ENCODE measurements at regions not wholly inside any gene's neighbourhood (a gene's known extent, or its start where the extent isn't known, plus 50 kb on each side); places are given as distances from the start of the nearest gene placed in this dataset.
"Not testable (repeated sequence)": the region's sequence is repeated elsewhere in the genome, so short reads cannot be mapped to it uniquely, and the experiment has no call there.

GRCh38 chr11:21986361-21986760 is 206.5 kb upstream of the ANO5 start:
- no peak for TF ChIP-seq CTCF (IDR thresholded peaks at IDR 0.05; ENCODE audit: control extremely low read depth, extremely low read depth)
- Histone ChIP-seq H3K27me3 (ENCODE audit: control insufficient read depth in 3 of 3, insufficient read depth in 3 of 3, low read length in 2 of 3) (no peaks in the 10 kb centered on the region), H3K4me1 (ENCODE audit: control insufficient read depth in 5 of 5, insufficient read depth in 5 of 5, low read length in 5 of 5) (no peaks in the 10 kb centered on the region), H3K27ac (ENCODE audit: low read depth in 1 of 2, low read length in 1 of 2) (no peak overlapping the region), H3K4me3 (no peak overlapping the region), H3K9ac (ENCODE audit: insufficient read depth in 1 of 2, low read length in 2 of 2) (no peak overlapping the region), H3K9me3 (ENCODE audit: control insufficient read depth in 4 of 4, insufficient read depth in 3 of 4, low read length in 3 of 4) (no peaks in the 10 kb centered on the region), H3K36me3 (ENCODE audit: control insufficient read depth in 4 of 4, insufficient read depth in 4 of 4, low read length in 4 of 4) (no peaks in the 10 kb centered on the region)
- DNase-seq: no peak
- no peak for ATAC-seq (ENCODE audit: insufficient read depth, low FRiP score)
- WGBS, 2 donors: 73 to 84% methylated on average over 2 of the region's 2 CpGs

GRCh38 chr11:21987261-21987660 is 205.6 kb upstream of the ANO5 start:
- Histone ChIP-seq H3K27ac (ENCODE audit: low read depth in 1 of 2, low read length in 1 of 2) (no peak overlapping the region), H3K4me3 (no peak overlapping the region), H3K4me1 (ENCODE audit: control insufficient read depth in 5 of 5, insufficient read depth in 5 of 5, low read length in 5 of 5) (no peaks in the 10 kb centered on the region), H3K36me3 (ENCODE audit: control insufficient read depth in 4 of 4, insufficient read depth in 4 of 4, low read length in 4 of 4) (no peaks in the 10 kb centered on the region), H3K9ac (ENCODE audit: insufficient read depth in 1 of 2, low read length in 2 of 2) (no peak overlapping the region), H3K9me3 (ENCODE audit: control insufficient read depth in 4 of 4, insufficient read depth in 3 of 4, low read length in 3 of 4) (no peaks in the 10 kb centered on the region), H3K27me3 (ENCODE audit: control insufficient read depth in 3 of 3, insufficient read depth in 3 of 3, low read length in 2 of 3) (no peaks in the 10 kb centered on the region)
- WGBS, 2 donors: 83% methylated on average over 1 of the region's 1 CpG
- TF ChIP-seq CTCF (IDR thresholded peaks at IDR 0.05; ENCODE audit: control extremely low read depth, extremely low read depth): no peak
- ATAC-seq (ENCODE audit: insufficient read depth, low FRiP score) (no peak), DNase-seq (no peak)

- peak in 2 of 3 donors; percentile 1 to 29 for DNase-seq
Measured at GRCh38 chr11:21988477-21988876, 204.4 kb upstream of the ANO5 start.

DNA sequence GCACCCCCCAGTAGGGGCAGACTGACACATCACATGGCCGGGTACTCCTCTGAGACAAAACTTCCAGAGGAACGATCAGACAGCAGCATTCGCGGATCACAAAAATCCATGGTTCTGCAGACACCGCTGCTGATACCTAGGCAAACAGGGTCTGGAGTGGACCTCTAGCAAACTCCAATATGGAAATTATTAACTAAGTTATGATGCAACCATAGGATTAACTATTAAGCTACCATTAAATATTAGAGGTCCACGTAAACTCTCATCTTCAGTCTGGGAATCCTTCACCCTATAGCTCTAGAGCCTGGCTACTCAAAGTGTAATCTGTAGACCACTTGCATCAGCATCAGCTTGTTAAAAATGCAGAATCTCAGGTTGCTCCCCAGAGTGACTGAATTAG is 191.1 kb upstream of the ANO5 start:
- H3K27ac ChIP-seq (ENCODE audit: low read depth in 1 of 2, low read length in 1 of 2); H3K9ac ChIP-seq (ENCODE audit: insufficient read depth in 1 of 2, low read length in 2 of 2); H3K27me3 ChIP-seq (ENCODE audit: control insufficient read depth in 3 of 3, insufficient read depth in 3 of 3, low read length in 2 of 3); H3K36me3 ChIP-seq (ENCODE audit: control insufficient read depth in 4 of 4, insufficient read depth in 4 of 4, low read length in 4 of 4); DNase-seq; H3K9me3 ChIP-seq (ENCODE audit: control insufficient read depth in 4 of 4, insufficient read depth in 3 of 4, low read length in 3 of 4); H3K4me3 ChIP-seq; ATAC-seq (ENCODE audit: insufficient read depth, low FRiP score); H3K4me1 ChIP-seq (ENCODE audit: control insufficient read depth in 5 of 5, insufficient read depth in 5 of 5, low read length in 5 of 5): not testable (repeated sequence)
- 93 to 96% methylated on average over 6 of the region's 6 CpGs for WGBS, 2 donors

More at GRCh38 chr11:21988477-21988876, 204.4 kb upstream of the ANO5 start:
- no peak for ATAC-seq (ENCODE audit: insufficient read depth, low FRiP score)
- no peak for TF ChIP-seq CTCF (IDR thresholded peaks at IDR 0.05; ENCODE audit: control extremely low read depth, extremely low read depth)
- Histone ChIP-seq H3K4me3 (no peak overlapping the region), H3K9me3 (ENCODE audit: control insufficient read depth in 4 of 4, insufficient read depth in 3 of 4, low read length in 3 of 4) (no peaks in the 10 kb centered on the region), H3K4me1 (ENCODE audit: control insufficient read depth in 5 of 5, insufficient read depth in 5 of 5, low read length in 5 of 5) (no peaks in the 10 kb centered on the region), H3K27ac (ENCODE audit: low read depth in 1 of 2, low read length in 1 of 2) (no peak overlapping the region), H3K27me3 (ENCODE audit: control insufficient read depth in 3 of 3, insufficient read depth in 3 of 3, low read length in 2 of 3) (no peaks in the 10 kb centered on the region), H3K36me3 (ENCODE audit: control insufficient read depth in 4 of 4, insufficient read depth in 4 of 4, low read length in 4 of 4) (no peaks in the 10 kb centered on the region), H3K9ac (ENCODE audit: insufficient read depth in 1 of 2, low read length in 2 of 2) (no peak overlapping the region)
- 51 to 58% methylated on average over 1 of the region's 1 CpG for WGBS, 2 donors
